Parathyroid adenoma (tissue), 2 donors: ENCODE measurements at regions not wholly inside any gene's neighbourhood (a gene's known extent, or its start where the extent isn't known, plus 50 kb on each side); places are given as distances from the start of the nearest gene placed in this dataset.

Experiments
- H2AFZ ChIP-seq: fragments of 300-600 bp; sonication (generic); one replicate; pipeline ENCODE4 v1.7.0; 2017; ENCODE audit warnings: antibody characterized with exemption, mild to moderate bottlenecking
- H3K27ac ChIP-seq: fragments of 300-600 bp; sonication (generic); one replicate; pipeline ENCODE4 v1.7.0; 2017
- H3K27me3 ChIP-seq: fragments of 300-600 bp; sonication (generic); one replicate; pipeline ENCODE4 v1.7.0; 2017; ENCODE audit warnings: low read length; ENCODE audit not compliant: control insufficient read depth, insufficient read depth
- H3K36me3 ChIP-seq: fragments of 300-600 bp; sonication (generic); one replicate; pipeline ENCODE4 v1.7.0; 2017; ENCODE audit warnings: low read length; ENCODE audit not compliant: control insufficient read depth, insufficient read depth
- H3K4me1 ChIP-seq: fragments of 300-600 bp; sonication (generic); one replicate; pipeline ENCODE4 v1.7.0; 2017; ENCODE audit warnings: control low read depth
- H3K4me2 ChIP-seq: fragments of 300-600 bp; sonication (generic); one replicate; pipeline ENCODE4 v1.7.0; 2017; ENCODE audit warnings: low read length
- H3K4me3 ChIP-seq: fragments of 300-600 bp; sonication (generic); one replicate; pipeline ENCODE4 v1.7.0; 2017; ENCODE audit warnings: low read depth, low read length
- H3K79me2 ChIP-seq: fragments of 300-600 bp; sonication (generic); one replicate; pipeline ENCODE4 v1.7.0; 2017; ENCODE audit warnings: control low read depth
- H3K9ac ChIP-seq: fragments of 300-600 bp; sonication (generic); one replicate; pipeline ENCODE4 v1.7.0; 2017; ENCODE audit warnings: mild to moderate bottlenecking
- H3K9me3 ChIP-seq: fragments of 300-600 bp; sonication (generic); one replicate; pipeline ENCODE4 v1.7.0; 2017; ENCODE audit warnings: low read length; ENCODE audit not compliant: control insufficient read depth
- TF ChIP-seq, protein P1 (sequence below): fragments of 300-600 bp; sonication (generic); IDR thresholded peaks from one replicate; pipeline ENCODE4 v1.7.0; 2017; ENCODE audit warnings: antibody characterized with exemption, mild to moderate bottlenecking
- donor health status: primary hyperparathyroidism.

DNA sequence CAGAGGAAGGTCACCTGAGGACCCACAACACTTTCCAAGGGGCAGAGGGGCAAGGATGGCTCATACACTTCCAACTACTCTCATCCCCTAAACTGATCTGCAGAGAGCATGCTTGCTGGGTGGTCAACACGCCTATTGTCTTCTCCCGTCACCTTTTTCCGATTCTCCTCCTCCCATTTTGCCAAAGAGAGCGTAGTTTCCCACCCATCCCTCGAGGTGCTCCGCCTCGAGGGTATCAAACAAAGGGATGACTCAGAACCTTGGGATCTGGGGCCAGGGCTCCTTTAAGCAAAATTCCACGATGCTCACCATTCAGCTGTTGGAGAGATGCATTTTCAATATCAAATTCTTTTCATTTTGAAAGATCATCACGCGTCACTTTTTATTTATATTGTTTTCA, 507.5 kb upstream of the SULF2 start:
- Histone ChIP-seq H3K4me3 (no peak overlapping the region), H3K9me3 (no peaks in the 10 kb centered on the region), H3K4me1 (no peaks in the 10 kb centered on the region), H3K27ac (no peak overlapping the region), H3K4me2 (no peak overlapping the region), H3K36me3 (no peaks in the 10 kb centered on the region), H3K79me2 (no peaks in the 10 kb centered on the region), H2AFZ (no peak overlapping the region), H3K27me3 (no peaks in the 10 kb centered on the region), H3K9ac (no peak overlapping the region)
- TF ChIP-seq, protein P1, sequence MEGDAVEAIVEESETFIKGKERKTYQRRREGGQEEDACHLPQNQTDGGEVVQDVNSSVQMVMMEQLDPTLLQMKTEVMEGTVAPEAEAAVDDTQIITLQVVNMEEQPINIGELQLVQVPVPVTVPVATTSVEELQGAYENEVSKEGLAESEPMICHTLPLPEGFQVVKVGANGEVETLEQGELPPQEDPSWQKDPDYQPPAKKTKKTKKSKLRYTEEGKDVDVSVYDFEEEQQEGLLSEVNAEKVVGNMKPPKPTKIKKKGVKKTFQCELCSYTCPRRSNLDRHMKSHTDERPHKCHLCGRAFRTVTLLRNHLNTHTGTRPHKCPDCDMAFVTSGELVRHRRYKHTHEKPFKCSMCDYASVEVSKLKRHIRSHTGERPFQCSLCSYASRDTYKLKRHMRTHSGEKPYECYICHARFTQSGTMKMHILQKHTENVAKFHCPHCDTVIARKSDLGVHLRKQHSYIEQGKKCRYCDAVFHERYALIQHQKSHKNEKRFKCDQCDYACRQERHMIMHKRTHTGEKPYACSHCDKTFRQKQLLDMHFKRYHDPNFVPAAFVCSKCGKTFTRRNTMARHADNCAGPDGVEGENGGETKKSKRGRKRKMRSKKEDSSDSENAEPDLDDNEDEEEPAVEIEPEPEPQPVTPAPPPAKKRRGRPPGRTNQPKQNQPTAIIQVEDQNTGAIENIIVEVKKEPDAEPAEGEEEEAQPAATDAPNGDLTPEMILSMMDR, result no peak

DNA sequence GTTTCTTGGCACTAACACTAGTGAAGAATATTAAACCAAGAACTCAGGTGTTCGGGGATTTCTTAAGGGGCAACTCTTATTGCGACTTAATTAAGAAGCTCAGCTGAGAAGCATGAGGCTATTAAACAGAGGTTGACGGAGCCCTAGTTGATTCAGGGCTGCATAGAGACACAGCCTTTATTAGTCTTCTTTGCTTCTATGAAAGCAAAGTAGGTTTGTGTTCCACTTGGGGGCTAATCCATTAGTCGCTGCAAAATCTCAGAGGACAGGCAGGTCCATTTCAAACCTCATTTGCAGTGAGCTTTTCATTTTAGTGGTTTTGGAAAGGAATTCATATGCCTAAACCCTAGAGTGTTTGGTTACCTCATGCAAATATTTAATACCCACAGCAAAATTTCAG, 506.6 kb upstream of the SULF2 start:
- no peaks in the 10 kb centered on the region for H3K79me2 ChIP-seq
- TF ChIP-seq, protein P1, result no peak
- no peaks in the 10 kb centered on the region for H3K27me3 ChIP-seq
- H3K9me3 ChIP-seq, result no peaks in the 10 kb centered on the region
- no peak overlapping the region for H3K4me3 ChIP-seq
- H3K36me3 ChIP-seq, result no peaks in the 10 kb centered on the region
- no peak overlapping the region for H3K9ac ChIP-seq
- H3K27ac ChIP-seq, result no peak overlapping the region
- no peak overlapping the region for H2AFZ ChIP-seq
- no peak overlapping the region for H3K4me2 ChIP-seq
- H3K4me1 ChIP-seq, result no peaks in the 10 kb centered on the region

DNA sequence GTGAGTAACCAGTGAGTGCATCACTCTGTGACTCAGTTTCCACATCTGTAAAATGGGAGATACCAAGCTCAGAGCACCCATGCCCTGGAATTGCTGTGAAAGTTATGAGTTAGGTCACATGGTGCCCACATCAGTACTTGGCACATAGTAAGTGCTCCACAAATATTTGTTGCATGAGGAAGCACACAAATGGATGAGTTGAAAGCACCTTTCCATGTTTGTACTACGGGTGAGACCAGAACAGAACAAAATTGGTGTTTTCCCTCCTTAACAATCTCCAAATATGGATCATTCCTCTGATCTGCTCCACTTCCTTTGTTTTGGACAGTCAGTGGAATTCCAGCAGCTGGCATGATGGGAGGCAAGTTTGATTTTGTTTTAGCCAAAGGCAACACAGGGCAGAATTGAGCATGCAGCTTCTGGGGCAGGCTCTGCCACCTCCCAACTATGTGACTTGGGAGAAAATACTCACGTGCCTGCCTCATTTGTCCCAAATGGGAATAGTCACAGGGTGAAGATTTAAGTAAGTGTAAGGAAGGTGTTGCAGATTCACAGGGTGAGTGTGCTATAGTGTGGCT, 503.7 kb upstream of the SULF2 start:
- H3K4me1 ChIP-seq, result no peaks in the 10 kb centered on the region
- no peak overlapping the region for H2AFZ ChIP-seq
- H3K4me2 ChIP-seq, result no peak overlapping the region
- H3K9ac ChIP-seq, result no peak overlapping the region
- H3K4me3 ChIP-seq, result no peak overlapping the region
- H3K36me3 ChIP-seq, result no peaks in the 10 kb centered on the region
- no peaks in the 10 kb centered on the region for H3K9me3 ChIP-seq
- no peaks in the 10 kb centered on the region for H3K79me2 ChIP-seq
- no peaks in the 10 kb centered on the region for H3K27me3 ChIP-seq
- no peak overlapping the region for H3K27ac ChIP-seq
- TF ChIP-seq, protein P1, result no peak

DNA sequence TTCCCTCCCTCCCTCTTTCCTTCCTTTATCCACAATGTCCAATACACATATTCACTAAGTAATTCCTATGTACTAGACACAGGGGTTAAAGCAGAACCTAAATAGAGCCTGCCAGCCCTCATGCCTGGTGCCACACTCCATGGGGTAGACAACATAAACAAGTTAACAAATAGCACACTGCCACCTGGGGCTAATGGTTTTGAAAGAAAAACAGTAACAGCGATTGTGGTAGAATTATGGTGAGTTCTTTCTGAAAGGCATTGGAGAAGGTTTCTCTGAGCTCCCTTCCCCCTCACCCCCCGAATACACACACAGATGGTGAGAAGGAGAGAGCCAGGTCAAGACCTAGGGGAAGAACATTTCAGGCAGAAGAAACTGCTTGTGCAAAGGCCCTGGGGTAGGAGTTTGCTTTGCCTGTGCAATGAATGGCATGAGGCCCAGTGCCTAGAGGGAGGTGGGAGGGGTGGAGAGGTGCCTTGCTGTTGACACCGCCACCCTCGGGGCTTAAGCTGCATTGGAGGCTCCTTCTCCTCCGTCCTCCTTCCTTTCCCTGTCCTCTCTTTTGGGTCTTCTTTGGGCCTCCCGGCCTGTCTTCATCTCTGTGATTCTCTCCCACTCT, 502.4 kb upstream of the SULF2 start:
- TF ChIP-seq, protein P1, result no peak
- H3K36me3 ChIP-seq, result no peaks in the 10 kb centered on the region
- H3K27me3 ChIP-seq, result no peaks in the 10 kb centered on the region
- no peak overlapping the region for H3K4me2 ChIP-seq
- no peaks in the 10 kb centered on the region for H3K4me1 ChIP-seq
- no peak overlapping the region for H3K4me3 ChIP-seq
- no peaks in the 10 kb centered on the region for H3K79me2 ChIP-seq
- H3K9me3 ChIP-seq, result no peaks in the 10 kb centered on the region
- H3K9ac ChIP-seq, result no peak overlapping the region
- no peak overlapping the region for H2AFZ ChIP-seq
- H3K27ac ChIP-seq, result no peak overlapping the region

DNA sequence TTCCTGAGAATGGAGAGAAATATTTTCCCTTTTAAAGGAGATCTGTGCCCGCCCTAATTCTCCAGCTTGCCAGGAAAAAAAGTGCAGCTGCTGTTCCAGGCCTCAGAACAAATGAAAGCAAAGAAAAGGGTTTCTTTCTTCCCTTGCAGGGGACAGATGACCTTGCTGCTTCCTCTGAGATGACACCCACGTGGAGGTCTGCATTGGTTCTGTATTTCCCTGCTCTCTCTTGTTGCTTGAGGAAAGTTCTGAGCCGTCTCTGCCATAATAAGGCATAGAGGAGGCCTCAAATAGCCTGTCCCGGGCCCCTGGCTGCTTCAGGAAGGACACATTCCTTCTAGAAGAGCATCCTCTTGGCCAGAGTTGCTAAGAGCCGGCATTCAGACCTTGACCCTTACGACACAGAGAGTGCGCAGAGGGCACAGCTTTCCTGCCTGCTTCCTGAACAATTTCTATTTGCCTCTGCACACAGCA, 501.8 kb upstream of the SULF2 start:
- Histone ChIP-seq H3K27ac (no peak overlapping the region), H2AFZ (no peak overlapping the region), H3K4me2 (no peak overlapping the region), H3K4me1 (no peaks in the 10 kb centered on the region), H3K4me3 (no peak overlapping the region), H3K36me3 (no peaks in the 10 kb centered on the region), H3K79me2 (no peaks in the 10 kb centered on the region), H3K27me3 (no peaks in the 10 kb centered on the region), H3K9ac (no peak overlapping the region), H3K9me3 (no peaks in the 10 kb centered on the region)
- TF ChIP-seq, protein P1, result no peak
